Colonic mucosa (tissue), 4 donors: ENCODE measurements at regions not wholly inside any gene's neighbourhood (a gene's known extent, or its start where the extent isn't known, plus 50 kb on each side); places are given as distances from the start of the nearest gene placed in this dataset.

Source experiments
- DNase-seq: peaks from one replicate; pipeline ENCODE4 v3.0.0-alpha.2; 2020
- H3K27ac ChIP-seq: fragments of 200-600 bp; one replicate; pipeline ENCODE4 v1.8.0; 2021
- H3K27me3 ChIP-seq: fragments of 200-600 bp; one replicate; pipeline ENCODE4 v1.8.0; 2021
- H3K36me3 ChIP-seq: fragments of 200-600 bp; one replicate; pipeline ENCODE4 v1.8.0; 2021
- H3K4me1 ChIP-seq: fragments of 200-600 bp; one replicate; pipeline ENCODE4 v1.8.0; 2021; ENCODE audit warnings: mild to moderate bottlenecking
- H3K4me3 ChIP-seq: fragments of 200-600 bp; one replicate; pipeline ENCODE4 v1.8.0; 2021
- H3K9ac ChIP-seq, 2 donors: one replicate each; pipeline ENCODE4 v1.7.0; 2013; ENCODE audit warnings: control low read depth in 2 of 2, low read depth in 2 of 2, low read length in 2 of 2
- H3K9me3 ChIP-seq: fragments of 200-600 bp; one replicate; pipeline ENCODE4 v1.8.0; 2021
- intact Hi-C: fragments of 100-400 bp; cut with DNase I; formaldehyde crosslinking; loops from one replicate; pipeline ENCODE4 v1.14.1; 2022
- TF ChIP-seq, protein P1 (sequence below): fragments of 200-600 bp; IDR thresholded peaks from one replicate; pipeline ENCODE4 v1.8.0; 2022; ENCODE audit warnings: antibody characterized with exemption, mild to moderate bottlenecking
- donor health status: healthy.
- donor health status: DM: no; HTN: no; CAD: no.
- donor health status: DM: no; HTN: no; CAD: no.

DNA sequence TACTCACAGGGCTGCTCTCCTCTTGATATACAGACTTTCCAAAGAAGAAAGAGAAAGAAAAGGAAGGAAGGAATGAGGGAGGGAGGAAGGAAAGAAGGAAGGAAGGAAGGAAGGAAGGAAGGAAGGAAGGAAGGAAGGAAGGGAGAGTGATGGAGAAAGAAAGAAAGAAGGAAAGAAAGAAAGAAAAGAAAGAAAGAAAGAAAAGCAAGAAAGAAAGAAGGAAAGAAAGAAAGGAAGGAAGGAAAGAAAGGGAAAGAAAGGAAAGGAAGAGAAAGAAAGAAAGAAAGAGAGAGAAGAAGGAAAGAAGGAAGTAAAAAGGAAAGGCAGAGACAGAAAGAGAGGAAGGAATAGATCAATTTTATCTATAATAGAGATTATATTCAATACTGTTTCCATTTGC is 1257.4 kb downstream of the EPHA7 start:
- Histone ChIP-seq H3K9ac (no peak overlapping the region), H3K36me3 (no peaks in the 10 kb centered on the region), H3K4me1 (no peaks in the 10 kb centered on the region), H3K27ac (no peak overlapping the region), H3K27me3 (no peaks in the 10 kb centered on the region), H3K4me3 (no peak overlapping the region), H3K9me3 (no peaks in the 10 kb centered on the region)
- DNase-seq, result no peak
- TF ChIP-seq, protein P1, sequence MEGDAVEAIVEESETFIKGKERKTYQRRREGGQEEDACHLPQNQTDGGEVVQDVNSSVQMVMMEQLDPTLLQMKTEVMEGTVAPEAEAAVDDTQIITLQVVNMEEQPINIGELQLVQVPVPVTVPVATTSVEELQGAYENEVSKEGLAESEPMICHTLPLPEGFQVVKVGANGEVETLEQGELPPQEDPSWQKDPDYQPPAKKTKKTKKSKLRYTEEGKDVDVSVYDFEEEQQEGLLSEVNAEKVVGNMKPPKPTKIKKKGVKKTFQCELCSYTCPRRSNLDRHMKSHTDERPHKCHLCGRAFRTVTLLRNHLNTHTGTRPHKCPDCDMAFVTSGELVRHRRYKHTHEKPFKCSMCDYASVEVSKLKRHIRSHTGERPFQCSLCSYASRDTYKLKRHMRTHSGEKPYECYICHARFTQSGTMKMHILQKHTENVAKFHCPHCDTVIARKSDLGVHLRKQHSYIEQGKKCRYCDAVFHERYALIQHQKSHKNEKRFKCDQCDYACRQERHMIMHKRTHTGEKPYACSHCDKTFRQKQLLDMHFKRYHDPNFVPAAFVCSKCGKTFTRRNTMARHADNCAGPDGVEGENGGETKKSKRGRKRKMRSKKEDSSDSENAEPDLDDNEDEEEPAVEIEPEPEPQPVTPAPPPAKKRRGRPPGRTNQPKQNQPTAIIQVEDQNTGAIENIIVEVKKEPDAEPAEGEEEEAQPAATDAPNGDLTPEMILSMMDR, result no peak
- intact Hi-C loops, result no loop called here

DNA sequence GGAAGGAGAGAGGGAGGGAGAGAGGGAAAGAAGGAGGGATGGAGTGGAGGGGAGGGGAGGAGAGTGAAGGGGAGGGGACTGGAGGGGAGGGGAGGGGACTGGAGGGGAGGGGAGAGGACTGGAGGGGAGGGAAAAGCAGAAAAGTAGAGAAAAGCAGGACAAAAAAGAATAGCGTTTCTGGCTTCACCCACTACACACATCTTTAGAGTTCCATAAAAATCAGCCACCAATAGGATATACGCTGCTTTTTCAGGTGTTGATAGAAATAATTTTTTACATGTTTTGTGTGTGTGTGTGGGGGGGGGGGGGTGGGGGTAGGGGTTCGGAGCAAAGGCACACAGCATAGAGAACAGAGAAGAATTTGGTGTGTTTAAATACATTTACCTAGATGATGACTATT is 1259.1 kb downstream of the EPHA7 start:
- intact Hi-C loops, result no loop called here
- H3K4me3 ChIP-seq, result no peak overlapping the region
- H3K4me1 ChIP-seq, result no peaks in the 10 kb centered on the region
- H3K27ac ChIP-seq, result no peak overlapping the region
- TF ChIP-seq, protein P1, result no peak
- no peaks in the 10 kb centered on the region for H3K36me3 ChIP-seq
- no peaks in the 10 kb centered on the region for H3K9me3 ChIP-seq
- no peaks in the 10 kb centered on the region for H3K27me3 ChIP-seq
- DNase-seq, result no peak
- H3K9ac ChIP-seq, result no peak overlapping the region

DNA sequence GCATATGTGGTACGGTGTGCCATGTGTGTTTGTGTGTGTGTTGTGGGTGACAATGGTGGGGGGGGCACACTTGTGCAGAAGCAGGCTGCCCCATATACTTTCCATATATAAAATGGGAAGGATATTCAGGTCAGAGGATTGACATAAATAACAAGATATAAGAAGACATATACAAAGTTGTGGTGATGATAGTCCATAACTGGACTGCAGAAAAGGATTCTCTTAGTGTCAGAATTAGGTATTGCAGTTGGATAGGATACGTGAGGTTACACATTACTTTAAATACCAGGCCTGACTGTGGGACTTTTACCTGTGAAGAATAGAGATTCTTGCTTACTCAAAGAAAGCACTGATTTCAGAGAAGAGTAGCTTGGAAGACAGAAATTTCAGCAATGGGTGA is 1260.3 kb downstream of the EPHA7 start:
- DNase-seq, result no peak
- no peaks in the 10 kb centered on the region for H3K4me1 ChIP-seq
- TF ChIP-seq, protein P1, result no peak
- no peaks in the 10 kb centered on the region for H3K9me3 ChIP-seq
- no peak overlapping the region for H3K27ac ChIP-seq
- no peaks in the 10 kb centered on the region for H3K27me3 ChIP-seq
- no peak overlapping the region for H3K9ac ChIP-seq
- no peaks in the 10 kb centered on the region for H3K36me3 ChIP-seq
- intact Hi-C loops, result no loop called here
- no peak overlapping the region for H3K4me3 ChIP-seq

DNA sequence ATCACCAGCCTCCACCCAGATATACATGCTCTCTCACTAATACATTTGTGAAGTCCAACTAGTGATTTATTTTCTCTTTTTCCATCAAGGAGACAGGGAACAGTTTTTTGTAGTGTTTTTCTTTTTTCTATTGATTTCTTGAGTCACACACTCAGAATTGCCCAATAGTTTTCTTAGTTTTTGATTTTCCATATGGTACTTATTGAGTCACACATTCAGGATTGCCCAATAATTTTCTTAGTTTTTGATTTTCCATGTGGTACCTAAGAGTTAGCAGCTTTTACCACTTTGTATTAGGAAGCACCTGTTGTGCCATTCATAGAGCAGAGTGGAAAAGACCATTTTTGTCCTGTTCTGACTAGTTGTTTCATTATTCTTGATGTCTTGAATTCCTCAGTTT is 1268.8 kb downstream of the EPHA7 start:
- TF ChIP-seq, protein P1, result no peak

DNA sequence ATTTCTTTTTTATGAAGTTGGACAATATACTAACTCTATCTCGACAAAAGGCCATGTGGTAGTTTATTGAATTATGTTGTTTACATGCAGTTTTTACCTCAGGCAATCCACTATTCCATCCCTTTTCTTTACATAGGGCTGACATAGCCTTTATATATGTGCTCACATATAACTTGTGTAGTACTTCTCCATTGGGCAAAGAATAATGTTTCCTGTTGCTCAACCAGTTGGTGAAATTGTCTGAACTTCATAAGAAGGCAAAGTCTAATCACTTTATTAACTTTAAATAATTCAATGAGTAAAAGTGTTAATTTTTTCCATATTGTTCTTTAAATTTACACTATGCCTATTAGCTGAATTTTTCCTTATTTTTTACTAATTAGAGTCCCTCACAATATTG is 1272.1 kb downstream of the EPHA7 start:
- intact Hi-C loops, result no loop called here
- H3K27ac ChIP-seq, result no peak overlapping the region
- no peaks in the 10 kb centered on the region for H3K9me3 ChIP-seq
- no peak overlapping the region for H3K9ac ChIP-seq
- H3K4me3 ChIP-seq, result no peak overlapping the region
- no peaks in the 10 kb centered on the region for H3K36me3 ChIP-seq
- DNase-seq, result no peak
- TF ChIP-seq, protein P1, result no peak
- no peaks in the 10 kb centered on the region for H3K27me3 ChIP-seq
- H3K4me1 ChIP-seq, result no peaks in the 10 kb centered on the region

More for the DNA sequence above, 1268.8 kb downstream of the EPHA7 start:
- no peak for DNase-seq
- no peaks in the 10 kb centered on the region for H3K27me3 ChIP-seq
- no peaks in the 10 kb centered on the region for H3K9me3 ChIP-seq
- H3K9ac ChIP-seq, result no peak overlapping the region
- H3K36me3 ChIP-seq, result no peaks in the 10 kb centered on the region
- no peak overlapping the region for H3K27ac ChIP-seq
- intact Hi-C loops, result no loop called here
- H3K4me1 ChIP-seq, result no peaks in the 10 kb centered on the region
- H3K4me3 ChIP-seq, result no peak overlapping the region

DNA sequence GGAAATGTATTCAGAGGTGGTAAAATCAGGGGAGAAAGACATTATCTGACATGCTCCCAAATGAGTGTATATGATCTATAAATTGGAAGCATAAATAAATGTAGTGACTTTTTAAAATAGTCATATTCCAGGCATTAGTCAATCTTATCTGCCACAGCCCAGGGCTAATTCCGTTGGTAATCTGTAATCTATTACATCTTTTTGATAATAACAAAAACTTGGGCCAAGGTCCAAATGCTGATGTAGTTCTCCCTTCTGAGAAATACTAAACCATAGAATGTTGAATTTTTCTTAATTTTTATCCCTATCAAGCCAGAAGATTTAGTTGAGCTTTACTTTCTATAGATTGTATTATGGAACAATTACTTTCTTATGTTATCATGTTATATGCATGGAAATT is 1279.8 kb downstream of the EPHA7 start:
- no peaks in the 10 kb centered on the region for H3K27me3 ChIP-seq
- DNase-seq, result no peak

More for the DNA sequence above, 1279.8 kb downstream of the EPHA7 start:
- Histone ChIP-seq H3K36me3 (no peaks in the 10 kb centered on the region), H3K4me3 (no peak overlapping the region), H3K4me1 (no peaks in the 10 kb centered on the region), H3K27ac (no peak overlapping the region), H3K9me3 (no peaks in the 10 kb centered on the region), H3K9ac (no peak overlapping the region)
- TF ChIP-seq, protein P1, result no peak
- intact Hi-C loops, result no loop called here
